Coronary artery (tissue), 2 donors: ENCODE measurements at regions not wholly inside any gene's neighbourhood (a gene's known extent, or its start where the extent isn't known, plus 50 kb on each side); places are given as distances from the start of the nearest gene placed in this dataset.

Experiments used
- DNase-seq: peaks from one replicate; pipeline ENCODE4 v3.0.0-alpha.2; 2017; ENCODE audit warnings: low spot score
- H3K27ac ChIP-seq, 2 donors: fragments of 200-600 bp; sonication (generic); one replicate each; pipeline ENCODE4 v1.5.1; 2016 to 2019
- H3K4me3 ChIP-seq: fragments of 200-600 bp; sonication (generic); 2 replicates; pipeline ENCODE4 v1.5.1; 2016; ENCODE audit warnings: mild to moderate bottlenecking, moderate library complexity
- CTCF ChIP-seq: fragments of 200-600 bp; sonication (generic); IDR thresholded peaks from one replicate; pipeline ENCODE4 v1.5.1; 2019; ENCODE audit warnings: antibody characterized with exemption

- DNase-seq: no peak
- Histone ChIP-seq H3K4me3 (no peak overlapping the region), H3K27ac (no peak overlapping the region)
- TF ChIP-seq CTCF: no peak
Measured at GRCh38 chr4:110287130-110287529, 88.7 kb upstream of the ELOVL6 start.

GRCh38 chr4:110278127-110278526 lies 79.7 kb upstream of the ELOVL6 start:
- DNase-seq: no peak
- H3K4me3 ChIP-seq: no peak overlapping the region
- TF ChIP-seq CTCF: no peak
- H3K27ac ChIP-seq: no peak overlapping the region

GRCh38 chr4:110275871-110276270 lies 77.5 kb upstream of the ELOVL6 start:
- no peak for DNase-seq
- Histone ChIP-seq H3K27ac (no peak overlapping the region), H3K4me3 (no peak overlapping the region)
- no peak for TF ChIP-seq CTCF

GRCh38 chr4:110271986-110272385 lies 73.6 kb upstream of the ELOVL6 start:
- Histone ChIP-seq H3K27ac (no peak overlapping the region), H3K4me3 (no peak overlapping the region)
- DNase-seq: no peak
- no peak for TF ChIP-seq CTCF

GRCh38 chr4:110270492-110271197 lies 72.2 kb upstream of the ELOVL6 start:
- Histone ChIP-seq H3K4me3 (no peak overlapping the region), H3K27ac (no peak overlapping the region)
- DNase-seq: no peak
- TF ChIP-seq CTCF: no peak

GRCh38 chr4:110268790-110269189 lies 70.4 kb upstream of the ELOVL6 start:
- no peak for DNase-seq
- H3K4me3 ChIP-seq: no peak overlapping the region
- TF ChIP-seq CTCF: no peak
- no peak overlapping the region for H3K27ac ChIP-seq

GRCh38 chr4:110268352-110268751 lies 69.9 kb upstream of the ELOVL6 start:
- H3K27ac ChIP-seq: no peak overlapping the region
- TF ChIP-seq CTCF: no peak
- H3K4me3 ChIP-seq: no peak overlapping the region
- DNase-seq: no peak
